MM.1S (cell line): ENCODE measurements at regions not wholly inside any gene's neighbourhood (a gene's known extent, or its start where the extent isn't known, plus 50 kb on each side); places are given as distances from the start of the nearest gene placed in this dataset.

Source experiments
- EZH2 ChIP-seq: fragments of 300-600 bp; sonication (generic); optimal IDR thresholded peaks from 2 replicates; pipeline ENCODE3; 2017; ENCODE audit warnings: low read depth, mild to moderate bottlenecking, antibody characterized with exemption, low read length, mixed read lengths
- EZH2phosphoT487 ChIP-seq: fragments of 300-600 bp; sonication (generic); IDR thresholded peaks from 2 replicates; pipeline ENCODE4 v1.6.1; 2018; ENCODE audit warnings: antibody characterized with exemption, low read length
- TF ChIP-seq, protein P1 (sequence below): fragments of 300-600 bp; sonication (generic); IDR thresholded peaks from 2 replicates; pipeline ENCODE4 v1.5.1; 2016; ENCODE audit warnings: antibody characterized with exemption, low read length, mixed read lengths

DNA sequence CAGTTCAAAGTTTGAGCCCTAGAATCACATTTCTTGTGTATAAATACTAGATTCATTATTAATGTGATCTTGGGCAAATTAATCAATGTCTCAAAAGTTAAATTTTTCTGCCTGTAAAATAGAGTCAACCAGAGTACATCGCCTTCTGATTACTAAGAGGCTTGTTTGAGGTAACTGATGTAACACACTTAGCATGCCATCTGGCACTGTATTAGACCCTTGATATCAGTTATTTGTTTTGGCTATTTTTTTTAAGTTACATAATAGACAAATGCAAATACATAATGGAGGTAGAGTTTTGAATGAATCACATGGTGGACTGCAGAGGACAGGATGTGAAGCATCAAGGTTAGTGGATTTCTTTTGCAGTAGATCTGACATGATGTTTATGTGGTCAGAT is 298.4 kb downstream of the ADGRL2 start:
- TF ChIP-seq, protein P1, sequence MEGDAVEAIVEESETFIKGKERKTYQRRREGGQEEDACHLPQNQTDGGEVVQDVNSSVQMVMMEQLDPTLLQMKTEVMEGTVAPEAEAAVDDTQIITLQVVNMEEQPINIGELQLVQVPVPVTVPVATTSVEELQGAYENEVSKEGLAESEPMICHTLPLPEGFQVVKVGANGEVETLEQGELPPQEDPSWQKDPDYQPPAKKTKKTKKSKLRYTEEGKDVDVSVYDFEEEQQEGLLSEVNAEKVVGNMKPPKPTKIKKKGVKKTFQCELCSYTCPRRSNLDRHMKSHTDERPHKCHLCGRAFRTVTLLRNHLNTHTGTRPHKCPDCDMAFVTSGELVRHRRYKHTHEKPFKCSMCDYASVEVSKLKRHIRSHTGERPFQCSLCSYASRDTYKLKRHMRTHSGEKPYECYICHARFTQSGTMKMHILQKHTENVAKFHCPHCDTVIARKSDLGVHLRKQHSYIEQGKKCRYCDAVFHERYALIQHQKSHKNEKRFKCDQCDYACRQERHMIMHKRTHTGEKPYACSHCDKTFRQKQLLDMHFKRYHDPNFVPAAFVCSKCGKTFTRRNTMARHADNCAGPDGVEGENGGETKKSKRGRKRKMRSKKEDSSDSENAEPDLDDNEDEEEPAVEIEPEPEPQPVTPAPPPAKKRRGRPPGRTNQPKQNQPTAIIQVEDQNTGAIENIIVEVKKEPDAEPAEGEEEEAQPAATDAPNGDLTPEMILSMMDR: no peak
- TF ChIP-seq EZH2phosphoT487 (no peak), EZH2 (no peak)
